Globus pallidus (tissue), 1 donor: ENCODE measurements at regions not wholly inside any gene's neighbourhood (a gene's known extent, or its start where the extent isn't known, plus 50 kb on each side); places are given as distances from the start of the nearest gene placed in this dataset.

Experiments used
- DNase-seq: peaks from one replicate; pipeline ENCODE4 v3.0.0-alpha.2; 2015; ENCODE audit warnings: low spot score

DNA sequence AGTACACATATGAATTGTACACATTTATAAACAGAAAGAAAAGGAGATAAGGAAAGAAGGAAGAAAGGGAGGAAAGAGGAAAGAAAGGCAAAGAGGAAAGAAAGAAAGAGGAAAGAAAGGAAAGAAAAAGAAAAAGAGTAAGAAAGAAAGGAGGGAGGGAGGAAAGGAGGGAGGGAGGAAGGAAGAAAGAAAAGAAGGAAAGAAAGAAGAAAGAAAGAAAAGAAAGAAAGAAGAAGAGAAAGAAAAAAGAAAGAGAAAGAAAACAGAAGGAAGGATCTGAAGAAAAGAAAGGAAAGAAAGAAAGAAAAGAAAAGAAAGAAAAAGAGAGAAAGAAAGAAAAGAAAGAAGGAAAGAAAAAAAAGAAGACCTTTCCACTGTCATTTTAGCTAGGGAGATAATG, 571.4 kb upstream of the SALL1 start:
- no peak for DNase-seq

DNA sequence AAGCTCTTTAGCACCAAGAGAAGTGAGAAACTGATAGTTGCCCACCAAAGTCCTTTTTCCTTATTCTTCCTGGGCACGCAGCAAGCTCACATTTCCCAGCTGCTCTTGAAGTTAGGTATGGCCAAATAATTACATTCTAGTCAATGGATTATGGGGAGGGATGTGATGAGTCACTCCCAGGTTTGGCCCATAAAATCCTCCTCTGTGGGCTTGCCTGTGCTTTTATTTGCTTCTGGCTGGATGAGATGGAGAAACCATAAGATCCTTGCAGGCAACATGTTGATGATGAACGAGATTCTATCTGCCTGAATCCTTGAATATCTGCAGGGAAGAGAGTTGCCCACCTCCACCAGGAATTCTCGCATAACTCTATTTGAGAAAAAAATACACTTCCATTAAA, 568.3 kb upstream of the SALL1 start:
- DNase-seq: no peak

DNA sequence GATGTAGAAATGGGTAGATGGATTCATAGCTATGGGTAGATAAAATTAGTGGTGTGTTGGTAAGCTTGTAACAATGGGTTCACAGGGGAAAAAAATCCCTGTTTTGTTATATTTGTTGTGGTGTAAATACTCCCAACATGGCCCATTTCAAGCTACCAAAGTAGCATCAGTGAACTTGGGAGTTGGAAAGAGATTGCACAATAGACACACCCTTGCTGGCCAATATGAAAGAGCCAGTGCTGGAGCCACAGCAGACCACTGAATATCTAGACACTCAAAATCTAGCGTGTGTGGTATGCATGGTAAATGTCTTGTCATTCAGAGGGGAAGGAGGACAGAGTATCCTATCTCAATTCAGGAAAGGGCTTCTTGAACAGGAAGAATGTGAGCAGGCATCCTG, 565.1 kb upstream of the SALL1 start:
- no peak for DNase-seq

DNA sequence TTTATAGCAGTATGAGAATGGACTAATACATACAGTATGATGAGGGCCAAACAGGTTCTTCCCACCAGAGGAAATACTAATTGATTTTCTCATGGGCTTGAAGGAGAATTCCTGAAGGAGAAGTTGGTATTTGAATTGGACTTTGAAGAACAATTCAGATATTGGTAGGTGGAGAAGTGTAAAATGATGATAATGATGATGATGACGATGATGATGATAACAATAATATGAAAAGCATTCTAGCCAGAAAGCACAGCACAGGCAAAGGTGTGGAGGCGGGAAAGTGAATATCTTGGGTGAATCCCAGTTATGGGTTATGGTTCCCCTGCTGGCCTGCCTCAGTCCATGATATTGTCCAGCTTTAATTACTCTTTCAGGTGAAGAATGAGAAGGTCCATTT, 562.4 kb upstream of the SALL1 start:
- DNase-seq: no peak

DNA sequence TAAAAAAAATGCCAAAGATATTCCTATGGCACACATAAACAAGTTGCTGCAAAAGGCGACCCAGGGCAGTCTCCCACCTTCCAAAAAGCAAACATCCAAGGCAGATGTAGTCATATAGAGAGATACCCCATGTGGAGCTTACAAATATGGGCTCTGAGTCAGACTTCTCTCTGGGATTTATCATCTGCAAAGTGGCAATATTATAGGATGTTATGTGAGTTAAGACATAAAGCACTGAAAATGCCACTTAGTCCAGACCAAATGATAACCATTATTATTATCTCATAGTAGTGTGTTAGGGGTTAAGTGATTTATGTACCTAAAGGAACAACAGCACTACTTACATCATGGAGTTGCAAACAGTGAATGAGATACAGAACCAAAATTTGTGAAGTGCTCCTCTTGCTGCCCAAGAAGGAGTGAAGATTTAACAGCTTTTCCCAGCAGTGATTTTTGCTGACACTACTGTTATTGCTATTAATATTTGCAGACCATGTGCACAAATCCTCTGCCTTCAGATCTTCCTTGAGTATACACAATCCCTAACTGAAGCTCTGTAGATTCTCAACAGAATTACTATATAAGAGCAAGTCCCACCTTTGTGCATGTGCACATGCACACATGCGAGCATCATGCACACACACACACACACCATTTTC, 560.0 kb upstream of the SALL1 start:
- no peak for DNase-seq

DNA sequence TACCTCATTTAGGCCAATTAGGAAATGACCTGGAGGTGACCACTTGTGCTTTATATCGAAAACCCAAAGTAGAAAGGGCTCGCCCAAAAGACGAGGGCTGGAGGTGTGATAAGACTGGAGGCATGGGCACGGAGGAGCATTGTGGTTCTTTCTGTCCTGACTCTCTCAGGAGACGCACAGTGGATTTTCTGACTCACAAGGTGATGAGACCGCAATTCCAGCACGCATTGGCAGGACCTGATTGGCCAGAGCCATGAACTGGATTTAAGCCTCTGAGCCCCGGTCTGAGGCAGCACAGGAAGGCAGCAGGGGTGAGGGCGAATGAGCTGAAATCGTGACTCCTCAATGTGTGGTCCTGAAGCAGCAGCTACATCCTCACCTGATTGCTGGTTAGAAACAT, 559.1 kb upstream of the SALL1 start:
- DNase-seq: no peak

DNA sequence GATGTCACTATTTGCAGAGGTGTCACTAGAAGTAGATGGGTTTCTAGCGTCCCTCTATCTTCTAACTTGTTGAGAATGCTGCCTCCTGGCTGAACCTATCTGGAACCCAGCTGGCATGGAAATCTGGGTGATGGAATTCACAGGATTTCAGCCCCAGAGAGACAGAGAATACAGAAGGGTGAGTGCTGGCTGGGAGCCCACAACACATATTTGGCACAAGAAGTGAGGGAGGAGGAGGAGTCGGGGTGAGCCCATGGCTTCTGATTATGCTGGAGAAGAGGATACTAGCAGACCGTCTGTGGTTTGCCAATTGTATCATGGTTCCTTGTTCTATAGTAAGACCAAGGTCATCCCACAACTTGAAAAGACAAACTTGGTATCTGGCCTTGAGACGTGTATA, 557.8 kb upstream of the SALL1 start:
- DNase-seq: no peak

DNA sequence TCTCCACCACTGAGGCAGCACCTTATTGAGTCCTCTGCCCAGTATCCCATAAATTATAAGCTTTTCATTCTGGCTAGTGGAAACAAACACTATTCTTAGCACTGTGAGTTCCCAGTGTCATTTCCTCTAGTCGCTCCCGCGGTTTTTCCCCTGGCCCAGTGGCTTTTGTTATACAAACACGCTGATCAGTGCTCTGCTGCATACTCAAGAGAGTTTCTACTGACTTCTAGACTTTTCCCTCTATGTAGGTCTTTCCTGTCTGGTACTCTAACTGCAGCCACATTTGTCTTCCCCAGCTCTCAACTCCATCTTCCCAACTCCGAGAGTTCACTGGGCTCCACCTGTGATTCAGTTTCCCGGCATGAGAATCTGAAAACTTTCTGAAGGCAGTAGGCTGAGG, 556.6 kb upstream of the SALL1 start:
- no peak for DNase-seq

DNA sequence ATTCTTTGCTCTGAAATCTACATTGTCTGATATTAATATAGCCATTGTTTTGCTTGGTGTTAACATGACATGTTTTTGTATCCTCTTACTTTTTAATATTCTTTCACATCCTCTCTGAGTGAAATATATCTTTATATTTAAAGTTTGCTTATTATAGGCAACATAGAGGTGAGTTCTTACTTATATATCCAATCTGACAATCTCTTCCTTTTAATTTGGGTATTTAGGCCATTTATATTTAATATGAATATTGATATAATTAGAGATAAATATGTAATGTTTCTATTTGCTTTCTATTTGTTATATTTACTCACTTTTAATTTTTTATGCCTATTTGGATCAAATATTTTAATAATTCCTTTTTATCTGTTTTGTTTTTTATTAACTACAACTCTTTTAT, 554.1 kb upstream of the SALL1 start:
- DNase-seq: no peak

DNA sequence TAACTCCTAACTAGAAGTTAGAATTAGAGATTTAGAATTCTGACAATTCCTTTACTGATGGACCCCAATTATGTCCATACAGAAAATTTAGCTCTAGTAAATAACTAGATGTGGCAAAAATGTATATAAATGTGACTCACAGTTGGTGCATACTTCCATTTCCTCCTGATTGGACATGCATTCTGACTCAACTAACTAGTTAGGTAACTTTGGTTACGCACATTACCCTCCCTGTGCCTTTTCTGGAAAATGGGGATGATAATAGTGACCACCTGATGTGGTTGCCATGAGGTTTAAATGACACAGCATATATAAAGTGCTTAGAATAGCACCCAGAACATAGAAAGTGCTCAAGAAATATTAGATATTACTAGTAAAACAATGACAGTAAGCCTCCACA, 550.0 kb upstream of the SALL1 start:
- no peak for DNase-seq

DNA sequence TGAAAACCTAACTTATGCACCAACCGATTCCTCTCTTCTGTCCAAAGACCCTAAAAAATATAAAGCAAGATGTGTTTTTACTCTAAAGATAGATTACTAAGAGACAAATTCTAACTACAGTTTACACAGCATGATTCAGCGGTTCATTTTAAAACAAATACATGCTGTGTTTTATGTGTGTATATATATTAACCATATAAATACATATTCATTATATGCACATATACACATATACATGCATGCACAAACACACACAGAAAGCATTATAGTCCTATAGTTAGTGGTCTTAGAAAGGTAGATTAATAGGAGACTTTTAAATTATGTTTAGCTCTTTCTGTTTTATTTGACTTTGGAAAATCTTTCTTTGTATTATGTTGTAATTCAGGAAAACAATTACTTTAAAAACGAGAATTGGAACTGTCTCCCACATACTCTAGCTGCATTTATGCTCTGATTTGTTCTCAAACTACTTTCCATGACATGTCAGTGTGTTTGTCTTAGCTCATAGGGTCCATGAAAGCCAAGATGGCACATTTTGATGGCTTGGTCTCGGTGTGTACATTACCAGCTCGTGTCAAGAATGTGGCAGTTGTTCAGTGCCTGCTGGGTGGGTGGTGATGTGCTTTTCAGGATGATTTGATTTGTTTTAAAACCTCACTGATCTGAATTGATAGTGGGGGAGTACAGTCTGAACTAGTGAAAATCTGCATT, 548.8 kb upstream of the SALL1 start:
- DNase-seq: no peak

DNA sequence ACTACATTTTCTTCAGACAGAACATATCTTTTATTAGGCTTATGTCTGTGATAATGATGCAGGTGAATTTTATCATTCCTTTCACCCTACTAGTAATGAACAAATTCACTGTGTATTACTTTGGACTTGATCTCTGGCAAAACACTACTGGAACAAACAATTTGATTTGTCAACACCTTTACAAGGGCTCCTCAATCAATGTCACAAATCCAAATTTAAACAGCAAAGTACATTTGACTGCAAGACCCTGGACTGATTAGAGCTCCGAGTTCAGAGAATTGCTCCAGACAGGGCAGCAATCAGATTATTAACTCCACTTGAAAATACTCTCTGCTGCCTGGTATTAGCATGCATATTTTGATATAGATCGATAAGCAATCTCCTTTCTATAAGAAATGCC, 547.6 kb upstream of the SALL1 start:
- DNase-seq: no peak

DNA sequence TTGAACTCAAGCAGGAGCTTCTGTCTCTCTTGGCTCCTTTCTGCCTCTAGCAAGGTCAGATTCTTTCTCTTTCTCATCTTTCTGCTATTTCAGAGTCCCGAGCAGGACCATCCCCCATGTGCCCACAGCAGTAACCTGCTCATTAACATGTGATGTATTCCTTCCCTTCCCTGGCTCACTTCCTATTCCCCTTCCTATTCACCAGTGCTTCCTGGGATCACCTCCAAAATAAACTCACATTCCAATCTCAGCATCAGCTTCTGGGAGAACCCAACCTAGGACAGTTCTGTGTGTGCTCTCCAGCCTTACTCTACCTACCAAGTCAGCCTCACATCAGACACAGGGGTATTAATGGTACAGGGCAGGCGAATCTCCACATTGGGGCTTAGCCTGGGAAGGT, 546.4 kb upstream of the SALL1 start:
- no peak for DNase-seq

DNA sequence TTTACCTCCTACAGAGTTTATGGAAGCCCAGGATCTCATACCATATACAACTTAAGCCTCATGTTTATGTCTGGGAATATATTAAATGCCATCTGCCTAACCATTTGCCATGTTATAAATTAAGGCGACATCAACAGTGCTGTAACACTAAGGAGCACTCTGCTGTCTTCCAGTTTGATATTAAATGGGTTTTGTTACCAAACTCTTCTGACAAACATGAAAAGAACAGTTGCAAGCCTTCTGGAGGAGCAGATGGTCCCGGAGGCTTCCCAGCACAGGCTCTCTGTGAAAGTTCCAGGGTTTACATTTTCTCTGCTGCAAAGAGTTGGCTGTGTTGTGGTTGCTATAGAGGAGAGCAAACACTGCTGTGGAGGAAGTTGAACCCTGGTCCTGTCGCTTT, 545.3 kb upstream of the SALL1 start:
- no peak for DNase-seq

DNA sequence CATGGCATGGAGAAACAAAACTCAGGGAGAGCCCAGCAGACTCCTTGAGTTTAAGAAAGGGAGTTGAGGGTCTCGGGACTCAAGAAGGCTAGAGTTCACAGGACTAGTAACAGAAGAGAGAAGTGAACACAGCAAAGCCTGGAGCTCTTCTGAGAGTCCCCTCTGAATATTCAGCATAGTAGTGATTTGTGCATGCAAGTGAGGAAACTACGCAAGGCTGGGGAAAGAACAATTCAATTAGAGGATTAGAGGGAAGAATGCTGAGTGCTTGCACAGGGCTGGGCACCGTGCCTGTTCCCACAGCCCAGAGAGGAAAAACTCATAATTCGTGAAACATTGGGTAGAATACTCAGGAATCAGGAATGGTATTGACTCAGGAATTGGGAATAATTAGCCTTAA, 540.0 kb upstream of the SALL1 start:
- DNase-seq: no peak

DNA sequence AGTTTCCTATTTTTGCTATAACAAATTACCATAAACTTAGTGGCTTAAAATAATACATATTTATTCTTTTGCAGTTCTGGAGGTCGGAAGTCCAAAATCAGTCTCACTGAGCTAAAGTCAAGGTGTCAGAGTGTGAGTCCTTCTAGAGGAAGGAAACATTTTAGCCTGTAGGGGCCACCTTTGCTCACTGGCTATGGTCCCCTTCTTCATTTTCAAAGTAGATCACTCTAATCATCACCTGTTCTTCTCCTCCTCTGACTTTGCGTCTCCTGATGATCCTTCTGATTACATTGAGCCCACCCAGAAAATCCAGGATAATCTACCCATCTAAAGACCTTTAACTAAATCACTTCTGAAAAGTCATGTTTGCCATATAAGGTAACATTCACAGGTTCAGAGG, 534.4 kb upstream of the SALL1 start:
- no peak for DNase-seq

DNA sequence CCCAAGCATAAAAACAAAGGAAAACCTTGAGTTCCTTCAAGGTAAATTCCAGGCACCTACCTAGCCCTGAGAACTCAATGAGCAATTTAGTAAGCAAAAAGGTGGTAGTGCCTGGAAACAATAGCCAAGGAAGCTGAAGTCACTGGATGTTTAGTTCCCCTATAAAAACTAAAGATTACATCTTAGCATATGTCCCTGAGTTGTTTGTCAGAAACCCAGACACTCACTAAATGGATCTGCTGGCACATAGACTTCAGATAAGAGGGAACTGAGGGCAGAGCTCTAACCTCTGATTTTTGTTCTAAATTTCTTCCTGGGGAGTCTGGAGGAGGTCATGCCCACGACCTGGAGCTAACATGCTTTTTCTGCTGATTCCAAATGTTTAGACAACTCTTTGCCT, 532.8 kb upstream of the SALL1 start:
- no peak for DNase-seq

DNA sequence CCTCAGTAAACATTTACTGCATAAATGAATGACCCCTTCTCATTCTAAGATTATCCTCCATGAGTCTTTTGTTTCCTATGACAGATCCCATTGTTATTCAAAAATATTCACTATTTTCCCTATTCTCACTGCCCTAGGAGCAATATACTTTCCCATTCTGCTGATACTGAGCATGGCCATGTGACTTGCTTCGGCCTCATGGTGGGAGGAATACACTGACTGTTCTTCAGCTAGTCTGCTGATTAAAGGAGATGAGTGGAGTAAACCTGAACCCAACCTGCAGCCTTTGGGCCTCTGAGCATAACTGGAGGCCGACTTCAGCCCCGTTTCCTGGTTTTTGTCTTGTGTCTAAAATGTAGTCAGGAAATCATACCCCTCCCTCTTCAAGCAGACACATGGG, 531.8 kb upstream of the SALL1 start:
- DNase-seq: no peak

DNA sequence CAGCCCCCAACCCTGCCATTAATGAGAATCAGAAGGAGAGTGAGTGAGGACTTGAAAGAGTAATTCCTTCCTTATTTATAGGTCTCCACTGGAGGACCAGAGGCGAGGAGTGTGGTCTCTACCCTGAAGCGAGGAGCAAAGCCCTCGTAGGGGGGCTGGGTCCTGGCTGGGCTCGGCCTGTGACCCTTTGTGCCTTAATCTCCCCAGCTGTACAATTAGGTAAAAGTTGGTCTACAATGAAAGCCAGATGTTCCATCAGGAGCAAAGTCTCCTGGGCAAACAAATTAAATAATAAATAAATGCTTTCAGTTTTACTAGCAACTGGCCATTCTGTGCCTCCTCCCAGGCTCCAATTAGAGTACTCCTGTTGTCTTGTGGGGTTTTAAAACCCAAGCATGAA, 523.5 kb upstream of the SALL1 start:
- DNase-seq: no peak

DNA sequence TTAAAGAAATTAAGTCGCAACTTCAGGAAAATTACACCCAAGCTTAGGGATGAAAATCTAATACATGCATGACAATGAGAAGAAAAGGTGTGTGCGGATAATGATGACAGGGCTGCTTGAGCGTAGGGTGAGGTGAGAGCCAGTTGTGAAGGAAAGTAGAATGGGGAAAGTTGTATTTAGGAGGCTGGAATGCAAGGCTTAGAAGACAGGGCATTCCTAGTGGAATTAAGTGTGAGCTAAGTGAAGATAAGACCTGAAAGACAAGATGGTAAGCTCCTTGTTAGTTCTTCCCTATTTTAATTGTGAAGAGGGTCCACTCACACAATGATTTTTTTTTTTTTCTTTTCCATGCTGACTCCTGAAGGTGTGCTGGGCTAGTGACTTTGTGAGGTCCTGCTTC, 519.5 kb upstream of the SALL1 start:
- DNase-seq: no peak

DNA sequence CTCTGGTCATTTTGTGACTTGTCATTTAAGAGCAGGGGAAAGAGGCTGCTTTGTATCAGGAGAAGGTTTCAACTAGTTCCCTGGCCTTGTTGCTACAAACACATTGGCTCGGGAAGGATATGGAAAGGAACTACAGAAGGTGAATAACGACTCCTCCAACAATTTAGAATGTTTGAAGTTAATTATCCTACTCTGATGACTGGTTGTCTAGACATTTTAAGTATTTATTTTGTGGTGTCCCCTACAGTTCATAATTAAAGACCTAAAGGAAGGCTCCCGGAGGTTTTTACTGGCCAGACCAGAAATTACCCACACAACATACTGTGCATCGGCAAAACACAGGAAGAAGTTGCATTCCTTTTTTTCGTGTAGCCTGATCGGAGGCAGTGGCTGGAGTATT, 515.8 kb upstream of the SALL1 start:
- no peak for DNase-seq

DNA sequence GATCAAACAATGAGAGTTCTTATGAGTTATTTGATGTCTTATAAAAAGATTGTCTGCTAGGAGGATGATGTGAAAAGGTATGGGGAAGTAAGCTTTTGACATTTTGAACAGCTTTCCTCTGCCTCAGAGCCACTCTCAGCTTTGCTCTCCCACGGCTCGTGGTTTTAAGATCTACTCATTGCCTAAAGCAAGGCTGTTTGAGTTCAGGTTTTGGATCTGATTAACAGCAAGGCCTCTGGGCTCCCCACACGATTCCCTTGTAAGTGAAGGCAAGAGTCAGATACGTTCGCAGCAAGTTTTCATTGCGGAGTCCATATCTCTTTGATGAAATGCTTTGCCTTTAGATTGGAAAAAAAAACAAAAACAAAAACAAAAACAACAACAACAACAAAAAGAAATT, 515.0 kb upstream of the SALL1 start:
- DNase-seq: no peak

DNA sequence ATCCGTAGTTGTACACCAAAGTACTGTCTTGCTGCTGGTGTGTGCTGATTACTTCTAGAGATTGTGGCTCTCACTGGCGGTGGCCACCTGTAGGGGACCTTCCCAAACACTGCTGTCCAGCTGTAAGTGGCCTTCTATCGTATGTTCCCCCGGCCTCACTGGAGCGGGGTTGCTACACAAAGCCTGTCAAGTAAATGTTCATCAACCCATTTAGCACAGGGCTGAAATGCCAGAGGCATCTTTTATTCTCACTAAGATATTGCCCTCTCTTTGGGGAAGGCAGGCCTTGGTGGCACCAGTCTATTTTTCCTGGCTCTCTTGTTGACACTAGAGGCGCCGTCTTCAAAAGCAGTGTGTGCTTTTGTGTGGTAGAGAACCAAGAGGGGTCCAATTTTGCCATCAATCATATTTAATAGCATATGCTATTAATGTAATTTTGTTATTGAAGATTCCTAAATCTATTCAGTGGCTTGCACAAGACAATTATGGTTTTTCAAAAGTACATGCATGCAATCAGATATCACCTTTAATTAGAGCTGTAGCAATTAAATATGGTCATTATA, 514.4 kb upstream of the SALL1 start:
- no peak for DNase-seq

DNA sequence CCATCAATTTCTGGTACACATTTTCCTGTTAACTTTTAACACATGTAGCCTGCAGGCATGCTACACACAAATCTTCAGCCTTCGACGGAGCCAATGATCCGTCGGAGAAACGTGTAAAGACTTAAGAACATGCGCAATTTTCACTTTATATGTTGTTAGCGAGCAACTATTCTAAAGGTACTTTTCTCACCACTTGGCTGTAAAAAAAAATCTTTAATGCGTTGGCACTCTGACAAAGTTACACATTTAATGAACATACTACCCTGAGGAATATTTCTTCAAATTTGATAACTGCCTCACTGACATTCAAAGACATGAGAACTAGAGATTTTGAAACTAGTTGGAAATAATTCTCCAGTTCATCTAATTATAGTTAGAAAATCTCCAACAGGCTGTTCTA, 507.5 kb upstream of the SALL1 start:
- DNase-seq: no peak
